Activated CD4-positive, CD25-positive, alpha-beta regulatory T cell treated with anti-CD3 and anti-CD28 coated beads, Interleukin-2, amount 50 U/mL, for 72 hours (primary cell): ENCODE measurements at regions not wholly inside any gene's neighbourhood (a gene's known extent, or its start where the extent isn't known, plus 50 kb on each side); places are given as distances from the start of the nearest gene placed in this dataset.

Experiments
- DNase-seq: peaks from one replicate; pipeline ENCODE4 v3.0.0; 2021

DNA sequence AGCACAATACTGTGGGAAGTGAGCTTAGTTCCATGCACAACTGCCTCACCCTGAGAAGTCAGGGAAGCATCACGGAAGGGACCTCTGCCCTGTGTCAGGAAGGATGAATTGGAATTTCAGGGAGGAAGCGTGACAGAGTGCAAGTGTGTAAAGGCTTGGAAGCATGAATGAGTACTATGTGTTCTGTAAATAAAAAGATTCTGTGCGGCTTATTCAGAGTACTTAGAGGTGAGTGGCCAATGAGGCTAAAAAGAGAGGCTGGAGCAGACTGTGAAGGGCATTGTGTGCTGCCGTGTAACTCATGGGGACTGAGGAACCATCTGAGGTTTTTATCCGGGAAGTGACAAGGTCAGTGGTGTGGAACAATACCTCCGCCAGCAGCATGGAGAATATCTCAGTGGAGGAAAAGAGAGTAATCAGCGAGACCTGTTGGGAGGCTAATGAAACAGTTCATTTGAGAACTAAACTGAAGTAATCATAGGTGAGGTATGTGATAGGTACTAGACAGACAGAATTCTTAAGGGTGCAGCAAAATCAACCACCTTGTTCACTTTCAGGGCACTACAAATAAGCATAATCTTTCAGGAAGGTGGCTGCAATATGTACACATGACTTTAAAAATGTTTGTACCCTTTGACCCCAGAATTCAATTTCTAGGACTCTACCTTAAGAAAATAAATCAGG, 64.9 kb upstream of the SPRED1 start:
- DNase-seq, result no peak

DNA sequence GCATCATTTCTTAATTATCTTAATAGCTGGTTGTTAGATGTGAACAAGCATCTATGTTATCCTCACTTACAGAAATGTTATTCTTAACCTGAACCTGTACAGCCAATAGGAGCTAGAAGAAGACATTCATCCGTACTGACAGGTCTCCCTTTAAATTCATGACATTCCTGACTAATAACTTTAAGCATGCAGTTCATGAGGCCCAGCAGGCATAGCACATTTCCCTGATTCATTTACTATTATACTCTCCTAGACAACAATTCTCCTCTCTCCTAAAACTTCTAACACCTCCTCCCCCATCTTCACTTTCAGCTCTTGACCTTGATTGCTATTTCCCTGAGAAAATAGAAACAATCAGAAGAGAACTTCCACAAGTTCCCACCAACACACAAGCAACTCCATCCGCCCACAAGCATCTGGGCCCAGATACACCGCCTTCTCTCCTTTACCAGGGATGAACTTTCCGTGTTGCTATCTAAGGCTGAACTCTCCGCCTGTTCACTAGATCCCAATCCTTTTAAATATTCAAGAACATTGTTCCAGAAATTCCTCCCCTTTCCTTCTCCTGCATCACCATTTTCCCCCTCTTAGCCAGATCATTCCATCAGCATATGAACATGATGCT, 62.9 kb upstream of the SPRED1 start:
- DNase-seq, result no peak

DNA sequence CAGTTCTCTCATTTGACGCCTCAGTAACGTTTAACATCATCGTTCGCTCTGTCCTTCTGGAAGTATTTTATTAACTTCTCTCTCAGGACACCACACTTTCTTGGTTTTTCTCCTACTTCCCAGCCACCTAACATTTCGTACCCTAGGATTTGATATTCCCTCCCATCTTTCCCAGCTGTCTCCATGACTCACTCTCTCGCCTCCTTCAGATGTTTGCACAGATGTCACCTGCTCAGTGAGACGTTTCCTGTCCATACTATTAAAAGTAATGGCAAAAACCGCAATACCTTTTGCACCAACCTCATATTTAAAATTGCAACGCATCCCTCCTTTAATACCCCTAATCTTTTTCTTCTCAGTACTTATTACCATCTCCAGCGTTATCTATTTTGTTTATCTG, 62.1 kb upstream of the SPRED1 start:
- no peak for DNase-seq

DNA sequence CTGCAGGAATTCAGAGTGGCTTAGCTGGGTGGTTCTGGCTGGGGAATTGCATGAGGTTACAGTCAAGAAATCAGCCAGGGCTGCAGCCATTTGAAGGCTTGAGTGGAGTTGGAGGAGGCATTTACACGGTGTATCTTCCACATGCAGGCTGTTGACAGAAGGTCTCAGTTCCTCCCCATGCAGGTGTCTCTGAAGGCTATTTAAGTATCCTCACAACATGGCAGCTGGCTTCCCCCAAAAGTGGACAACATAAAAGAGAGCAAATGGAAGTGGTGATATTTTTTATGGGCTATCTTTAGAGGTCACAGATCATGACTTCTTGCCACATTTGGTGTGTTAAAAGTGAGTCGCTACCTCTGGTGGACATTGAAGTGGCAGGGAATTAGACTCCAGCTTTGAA, 60.1 kb upstream of the SPRED1 start:
- no peak for DNase-seq

DNA sequence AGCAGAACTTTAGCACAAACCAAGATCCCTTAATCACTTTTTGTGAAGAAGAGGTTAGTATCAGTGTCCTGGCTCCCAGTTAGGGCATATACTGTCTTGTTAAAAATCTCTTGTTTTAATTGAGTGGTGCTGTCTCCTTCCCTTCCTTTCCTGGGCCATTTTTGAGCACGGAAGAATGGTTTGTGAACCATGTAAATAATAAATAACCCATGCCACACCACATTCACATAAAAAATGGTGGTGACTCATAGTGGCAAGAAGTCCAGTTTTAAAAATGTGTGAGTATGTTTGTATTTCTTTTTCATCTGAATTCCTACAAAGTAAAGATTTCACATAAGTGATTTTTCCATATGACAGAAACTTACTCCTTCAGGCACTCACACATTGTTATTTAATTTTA, 59.1 kb upstream of the SPRED1 start:
- no peak for DNase-seq

DNA sequence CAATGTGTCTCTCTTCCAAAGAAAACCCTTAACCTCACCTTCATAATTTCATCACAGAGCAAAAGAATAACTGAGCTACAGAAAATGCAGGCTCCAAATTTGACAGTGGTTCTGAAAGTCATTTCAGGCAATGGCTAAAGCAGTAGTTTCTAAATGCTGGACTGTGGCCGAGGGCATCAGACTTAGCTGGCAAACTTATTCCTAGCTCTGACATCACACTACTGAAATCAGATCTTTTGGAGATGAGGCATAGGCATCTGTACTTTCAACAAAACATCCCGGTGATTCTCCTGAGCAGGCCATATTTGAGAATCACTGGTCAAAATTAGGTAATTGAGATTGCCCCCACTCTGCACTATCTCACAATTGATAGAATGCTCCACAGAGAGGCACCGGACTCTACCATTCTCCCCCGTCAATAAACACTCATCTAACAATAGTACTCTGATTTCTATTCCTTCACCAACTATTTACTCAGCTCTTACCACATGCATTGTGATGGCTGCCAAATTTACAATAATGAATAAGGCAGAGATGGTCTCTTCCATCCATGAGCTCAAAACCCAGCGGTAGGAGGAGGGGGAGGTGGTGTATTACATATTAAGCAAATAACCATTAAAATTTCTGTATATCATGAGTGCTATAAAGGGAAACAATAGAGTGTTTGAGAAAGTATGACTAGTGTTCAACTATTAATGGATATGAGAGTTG, 57.3 kb upstream of the SPRED1 start:
- no peak for DNase-seq

DNA sequence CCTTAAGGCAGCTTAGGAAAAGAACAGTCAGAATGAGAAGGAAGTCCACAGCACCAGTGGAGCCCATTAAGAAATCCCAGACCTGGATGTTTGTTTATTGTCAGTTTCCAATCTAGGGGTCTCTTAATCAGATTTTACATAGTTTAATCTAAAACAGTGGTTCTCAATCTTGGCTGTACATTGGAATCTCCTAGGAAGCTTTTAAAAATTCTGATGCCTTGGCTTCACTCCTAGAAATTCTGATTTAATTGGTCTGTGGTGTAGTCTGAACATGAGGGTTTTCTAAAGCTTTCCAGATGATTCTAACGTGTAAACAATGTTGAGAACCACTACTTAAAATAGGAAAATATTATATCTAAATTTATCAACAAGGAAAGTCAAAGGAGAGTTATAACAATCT, 56.6 kb upstream of the SPRED1 start:
- DNase-seq, result no peak

DNA sequence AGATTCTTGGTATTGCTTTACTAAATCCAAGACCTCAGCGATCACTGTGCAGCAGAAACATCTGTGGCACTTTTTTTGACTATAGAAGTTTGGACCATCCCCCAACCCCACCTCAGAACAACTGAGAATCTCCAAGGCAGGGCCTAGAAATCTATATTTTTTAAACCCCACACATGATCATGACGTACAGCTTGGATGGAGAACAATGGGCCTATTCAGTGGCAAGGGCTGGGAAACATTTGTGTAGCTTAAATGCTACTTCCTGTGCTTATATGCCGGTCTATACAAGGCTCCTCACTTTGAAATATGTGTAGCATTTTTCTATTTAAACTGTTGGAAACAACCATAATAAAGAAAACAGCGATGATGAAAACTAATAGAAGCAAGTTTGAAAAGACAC, 55.1 kb upstream of the SPRED1 start:
- no peak for DNase-seq

DNA sequence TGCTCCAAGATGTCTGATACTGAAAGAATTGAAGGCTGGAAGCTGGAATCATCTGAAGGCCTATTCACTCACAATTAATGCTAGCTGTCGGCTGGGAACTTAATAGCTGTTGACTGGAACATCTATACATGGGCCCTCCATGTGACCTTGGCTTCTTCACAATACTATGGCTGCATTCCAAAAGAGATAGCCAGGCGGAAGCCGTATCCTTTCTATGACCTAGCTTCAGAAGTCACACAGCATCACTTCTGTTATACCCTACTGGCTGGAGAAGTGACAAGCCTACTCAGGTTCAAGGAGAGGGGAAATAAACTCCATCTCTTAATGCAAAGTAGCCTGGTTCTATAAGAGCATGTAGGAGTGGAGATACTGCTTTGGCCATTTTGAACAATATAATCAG, 50.9 kb upstream of the SPRED1 start:
- DNase-seq, result no peak

DNA sequence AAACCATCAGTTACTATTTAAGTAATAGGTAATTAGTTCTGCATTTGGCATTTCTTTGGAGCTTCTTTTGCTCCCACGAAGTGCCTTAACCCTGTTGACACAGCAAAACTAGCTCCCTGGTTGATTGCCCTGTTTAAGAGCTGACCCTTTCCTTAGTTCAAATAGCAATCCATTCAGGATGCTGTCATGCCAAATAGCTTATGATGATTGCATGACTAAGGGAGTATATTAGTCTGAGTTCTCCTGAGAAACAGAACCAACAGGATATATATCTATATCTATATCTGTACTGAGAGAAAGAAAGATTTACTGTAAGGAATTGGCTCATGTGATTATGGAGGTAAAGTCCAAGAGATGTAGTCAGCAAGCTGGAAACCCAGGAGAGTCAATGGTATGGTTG, 50.3 kb upstream of the SPRED1 start:
- no peak for DNase-seq
